GM21576 (cell line): ENCODE measurements at regions not wholly inside any gene's neighbourhood (a gene's known extent, or its start where the extent isn't known, plus 50 kb on each side); places are given as distances from the start of the nearest gene placed in this dataset.

Experiments
- ATAC-seq: cut with Tn5 transposase; IDR thresholded peaks from one replicate; pipeline ENCODE4 v1.9.1; 2021; ENCODE audit warnings: mild to moderate bottlenecking, moderate library complexity; ENCODE audit not compliant: unreplicated experiment

GRCh38 chr2:20539776-20540586 is 93.1 kb downstream of the RHOB start:
- no peak for ATAC-seq

- ATAC-seq, result no peak
Observed at GRCh38 chr2:20540587-20541293, 93.9 kb downstream of the RHOB start.

GRCh38 chr2:20541294-20541640 is 94.4 kb downstream of the RHOB start:
- ATAC-seq, result no peak

GRCh38 chr2:20541651-20542050 is 94.8 kb downstream of the RHOB start:
- ATAC-seq, result no peak

GRCh38 chr2:20542269-20542668 is 95.4 kb downstream of the RHOB start:
- ATAC-seq, result no peak

GRCh38 chr2:20542746-20543468 is 96.0 kb downstream of the RHOB start:
- no peak for ATAC-seq

- ATAC-seq, result no peak
Observed at GRCh38 chr2:20543469-20544152, 96.7 kb downstream of the RHOB start.

GRCh38 chr2:20544153-20544747 is 97.4 kb downstream of the RHOB start:
- no peak for ATAC-seq

GRCh38 chr2:20549144-20549543 is 101.8 kb downstream of the HS1BP3 start:
- ATAC-seq, result no peak

- no peak for ATAC-seq
Observed at GRCh38 chr2:20549691-20550348, 101.1 kb downstream of the HS1BP3 start.

- no peak for ATAC-seq
Observed at GRCh38 chr2:20551260-20551944, 99.5 kb downstream of the HS1BP3 start.

GRCh38 chr2:20551945-20552328 is 99.0 kb downstream of the HS1BP3 start:
- ATAC-seq, result no peak

- ATAC-seq, result no peak
Observed at GRCh38 chr2:20552847-20553246, 98.1 kb downstream of the HS1BP3 start.

- ATAC-seq, result no peak
Observed at GRCh38 chr2:20553580-20553979, 97.3 kb downstream of the HS1BP3 start.

GRCh38 chr2:20555954-20556353 is 94.9 kb downstream of the HS1BP3 start:
- ATAC-seq, result no peak

- ATAC-seq, result no peak
Observed at GRCh38 chr2:20556756-20557155, 94.1 kb downstream of the HS1BP3 start.

GRCh38 chr2:20557226-20557625 is 93.7 kb downstream of the HS1BP3 start:
- ATAC-seq, result no peak

- no peak for ATAC-seq
Observed at GRCh38 chr2:20557635-20558034, 93.3 kb downstream of the HS1BP3 start.

- ATAC-seq, result no peak
Observed at GRCh38 chr2:20558391-20559150, 92.3 kb downstream of the HS1BP3 start.
